ENCODE measurements at regions not wholly inside any gene's neighbourhood (a gene's known extent, or its start where the extent isn't known, plus 50 kb on each side); places are given as distances from the start of the nearest gene placed in this dataset.

GRCh38 chr16:64013856-64014255, 1108.0 kb downstream of the CDH11 start:
- DNase-seq: no peak
- no peak overlapping the region for H3K9ac ChIP-seq (ENCODE audit: low read depth in 2 of 2, low read length in 2 of 2)
- no peaks in the 10 kb centered on the region for H3K36me3 ChIP-seq
- TF ChIP-seq CTCF (IDR thresholded peaks at IDR 0.05): no peak
- intact Hi-C loops (cut with DNase I): no loop called here
- no peaks in the 10 kb centered on the region for H3K4me1 ChIP-seq
- no peaks in the 10 kb centered on the region for H3K9me3 ChIP-seq
- no peak overlapping the region for H3K27ac ChIP-seq
- no peak overlapping the region for H3K4me3 ChIP-seq
- no peaks in the 10 kb centered on the region for H3K27me3 ChIP-seq

- no peak overlapping the region for H3K9ac ChIP-seq (ENCODE audit: low read depth in 2 of 2, low read length in 2 of 2)
- intact Hi-C loops (cut with DNase I): no loop called here
- no peak overlapping the region for H3K4me3 ChIP-seq
- H3K9me3 ChIP-seq: no peaks in the 10 kb centered on the region
- no peak overlapping the region for H3K27ac ChIP-seq
- DNase-seq: no peak
- H3K4me1 ChIP-seq: no peaks in the 10 kb centered on the region
- no peak for TF ChIP-seq CTCF (IDR thresholded peaks at IDR 0.05)
- H3K36me3 ChIP-seq: no peaks in the 10 kb centered on the region
- no peaks in the 10 kb centered on the region for H3K27me3 ChIP-seq
Measured at GRCh38 chr16:64012166-64012565, 1109.7 kb downstream of the CDH11 start.

- Histone ChIP-seq H3K36me3 (no peaks in the 10 kb centered on the region), H3K27ac (no peak overlapping the region), H3K9ac (ENCODE audit: low read depth in 2 of 2, low read length in 2 of 2) (no peak overlapping the region), H3K4me3 (no peak overlapping the region), H3K9me3 (no peaks in the 10 kb centered on the region), H3K27me3 (no peaks in the 10 kb centered on the region), H3K4me1 (no peaks in the 10 kb centered on the region)
- no peak for DNase-seq
- intact Hi-C loops (cut with DNase I): no loop called here
- TF ChIP-seq CTCF (IDR thresholded peaks at IDR 0.05): no peak
Measured at GRCh38 chr16:64011650-64012049, 1110.2 kb downstream of the CDH11 start.

GRCh38 chr16:64008131-64008530, 1113.7 kb downstream of the CDH11 start:
- Histone ChIP-seq H3K9me3 (no peaks in the 10 kb centered on the region), H3K27me3 (no peaks in the 10 kb centered on the region), H3K36me3 (no peaks in the 10 kb centered on the region), H3K4me3 (no peak overlapping the region), H3K27ac (no peak overlapping the region), H3K4me1 (no peaks in the 10 kb centered on the region), H3K9ac (ENCODE audit: low read depth in 2 of 2, low read length in 2 of 2) (no peak overlapping the region)
- intact Hi-C loops (cut with DNase I): no loop called here
- no peak for TF ChIP-seq CTCF (IDR thresholded peaks at IDR 0.05)
- no peak for DNase-seq

GRCh38 chr16:64004116-64004515, 1117.7 kb downstream of the CDH11 start:
- no peak for TF ChIP-seq CTCF (IDR thresholded peaks at IDR 0.05)
- no peak overlapping the region for H3K9ac ChIP-seq (ENCODE audit: low read depth in 2 of 2, low read length in 2 of 2)
- no peak overlapping the region for H3K27ac ChIP-seq
- no peak for DNase-seq
- no peaks in the 10 kb centered on the region for H3K9me3 ChIP-seq
- intact Hi-C loops (cut with DNase I): no loop called here
- no peaks in the 10 kb centered on the region for H3K4me1 ChIP-seq
- H3K27me3 ChIP-seq: no peaks in the 10 kb centered on the region
- H3K4me3 ChIP-seq: no peak overlapping the region
- H3K36me3 ChIP-seq: no peaks in the 10 kb centered on the region

GRCh38 chr16:63995025-63995424, 1126.8 kb downstream of the CDH11 start:
- no peaks in the 10 kb centered on the region for H3K9me3 ChIP-seq
- H3K27me3 ChIP-seq: no peaks in the 10 kb centered on the region
- H3K36me3 ChIP-seq: no peaks in the 10 kb centered on the region
- no peak overlapping the region for H3K9ac ChIP-seq (ENCODE audit: low read depth in 2 of 2, low read length in 2 of 2)
- no peak for DNase-seq
- no peak overlapping the region for H3K4me3 ChIP-seq
- no peak overlapping the region for H3K27ac ChIP-seq
- H3K4me1 ChIP-seq: no peaks in the 10 kb centered on the region
- TF ChIP-seq CTCF (IDR thresholded peaks at IDR 0.05): no peak
- intact Hi-C loops (cut with DNase I): no loop called here

All from colonic mucosa (tissue), 4 donors.